IMR-90 (cell line): ENCODE measurements at regions not wholly inside any gene's neighbourhood (a gene's known extent, or its start where the extent isn't known, plus 50 kb on each side); places are given as distances from the start of the nearest gene placed in this dataset.

Source experiments
- ATAC-seq: fragments of 200-7000 bp; cut with Tn5 transposase; 2 replicates; pipeline ENCODE4 v1.9.1; 2020; ENCODE audit warnings: low read depth, mild to moderate bottlenecking, moderate library complexity
- BruUV-seq: library from RNA; stranded (reverse); fragments of 400-500 nt; replicated peaks from 2 replicates; lab custom pipeline; 2021; lab: Mats Ljungman, UMichigan
- CTCF ChIA-PET: fragments of 300-600 bp; formaldehyde crosslinking; extraction: SDS; loops from one replicate; lab custom pipeline; 2021; ENCODE audit warnings: antibody characterized with exemption; lab: Yijun Ruan, JAX
- POLR2A ChIA-PET: fragments of 300-600 bp; sonication (Branson Sonifier 250); formaldehyde crosslinking; loops from one replicate; lab custom pipeline; 2022; ENCODE audit warnings: antibody characterized with exemption; ENCODE audit not compliant: unreplicated experiment; lab: Charles Lee
- DNase-seq: peaks from one replicate; pipeline ENCODE4 v3.0.0; 2013
- H2AFZ ChIP-seq: replicated peaks from 2 replicates; pipeline ENCODE3; 2013; ENCODE audit warnings: low read length, mild to moderate bottlenecking; ENCODE audit not compliant: poor library complexity
- H2AK5ac ChIP-seq: 2 replicates; pipeline ENCODE4 v1.6.1; 2013; ENCODE audit warnings: low read depth, low read length, inconsistent platforms
- H2AK9ac ChIP-seq: replicated peaks from 2 replicates; pipeline ENCODE3; 2013; ENCODE audit warnings: mild to moderate bottlenecking, low read depth, low read length, moderate library complexity; ENCODE audit not compliant: poor library complexity
- H2BK120ac ChIP-seq: 2 replicates; pipeline ENCODE4 v1.6.1; 2013; ENCODE audit warnings: low read depth, low read length, inconsistent platforms
- H2BK15ac ChIP-seq: 3 replicates; pipeline ENCODE4 v1.6.1; 2013; ENCODE audit warnings: low read depth, low read length, inconsistent platforms
- H2BK20ac ChIP-seq: 2 replicates; pipeline ENCODE4 v1.6.1; 2013; ENCODE audit warnings: low read depth, mild to moderate bottlenecking, inconsistent platforms, low read length, moderate library complexity
- H2BK5ac ChIP-seq: 2 replicates; pipeline ENCODE4 v1.6.1; 2013; ENCODE audit warnings: mild to moderate bottlenecking, low read depth, low read length, inconsistent platforms; ENCODE audit not compliant: poor library complexity, severe bottlenecking
- H3K14ac ChIP-seq: replicated peaks from 2 replicates; pipeline ENCODE4 v1.6.1; 2013; ENCODE audit warnings: low read depth, low read length, inconsistent platforms
- H3K18ac ChIP-seq: 2 replicates; pipeline ENCODE4 v1.6.1; 2013; ENCODE audit warnings: low read depth, low read length, control low read depth
- H3K23ac ChIP-seq: 2 replicates; pipeline ENCODE4 v1.6.1; 2013; ENCODE audit warnings: low read depth, low read length, inconsistent platforms
- H3K27ac ChIP-seq: 2 replicates; pipeline ENCODE4 v1.5.1; 2013; ENCODE audit warnings: mild to moderate bottlenecking, control low read depth, low read length; ENCODE audit not compliant: insufficient read depth
- H3K27me3 ChIP-seq: 2 replicates; pipeline ENCODE4 v1.6.1; 2013; ENCODE audit warnings: low read length; ENCODE audit not compliant: control insufficient read depth, insufficient read depth
- H3K36me3 ChIP-seq: 2 replicates; pipeline ENCODE4 v1.6.1; 2013; ENCODE audit warnings: low read length, mixed read lengths; ENCODE audit not compliant: control insufficient read depth, insufficient read depth
- H3K4ac ChIP-seq: 2 replicates; pipeline ENCODE4 v1.6.1; 2013; ENCODE audit warnings: low read depth, low read length, inconsistent platforms
- H3K4me1 ChIP-seq: 2 replicates; pipeline ENCODE4 v1.6.1; 2013; ENCODE audit warnings: low read length, mixed read lengths; ENCODE audit not compliant: control insufficient read depth, insufficient read depth
- H3K4me2 ChIP-seq: 2 replicates; pipeline ENCODE4 v1.6.1; 2013; ENCODE audit warnings: low read depth, mild to moderate bottlenecking, control low read depth, low read length, moderate library complexity
- H3K4me3 ChIP-seq: 2 replicates; pipeline ENCODE4 v1.5.1; 2013; ENCODE audit warnings: low read depth, mild to moderate bottlenecking, control low read depth, low read length, moderate library complexity; ENCODE audit not compliant: insufficient read depth
- H3K56ac ChIP-seq: 2 replicates; pipeline ENCODE4 v1.6.1; 2013; ENCODE audit warnings: low read length, inconsistent platforms; ENCODE audit not compliant: insufficient read depth; ENCODE audit errors: extremely low read depth
- H3K79me1 ChIP-seq, 2 experiments: 2 replicates each; pipeline ENCODE4 v1.6.1; 2013; ENCODE audit warnings: low read length in 2 of 2, inconsistent platforms in 1 of 2, low read depth in 1 of 2
- H3K9ac ChIP-seq: 2 replicates; pipeline ENCODE4 v1.6.1; 2013; ENCODE audit warnings: low read depth, low read length, control low read depth
- H3K9me1 ChIP-seq: 2 replicates; pipeline ENCODE4 v1.6.1; 2013; ENCODE audit warnings: low read length, inconsistent platforms; ENCODE audit not compliant: insufficient read depth
- H3K9me3 ChIP-seq: 2 replicates; pipeline ENCODE4 v1.6.1; 2013; ENCODE audit warnings: low read length; ENCODE audit not compliant: control insufficient read depth, insufficient read depth
- H4K20me1 ChIP-seq: 2 replicates; pipeline ENCODE4 v1.6.1; 2013; ENCODE audit warnings: low read length, inconsistent platforms; ENCODE audit not compliant: insufficient read depth
- H4K5ac ChIP-seq: 2 replicates; pipeline ENCODE4 v1.6.1; 2013; ENCODE audit warnings: mild to moderate bottlenecking, low read depth, low read length, control low read depth
- H4K8ac ChIP-seq, 2 experiments: 2 replicates each; pipeline ENCODE4 v1.6.1; 2013; ENCODE audit warnings: low read depth in 2 of 2, low read length in 2 of 2, control low read depth in 1 of 2, inconsistent platforms in 1 of 2
- H4K91ac ChIP-seq: 2 replicates; pipeline ENCODE4 v1.6.1; 2013; ENCODE audit warnings: low read depth, low read length, inconsistent platforms; ENCODE audit not compliant: insufficient read depth
- BHLHE40 ChIP-seq: fragments of 150-350 bp; IDR thresholded peaks from 2 replicates; pipeline ENCODE4 v1.6.1; 2016; ENCODE audit warnings: mild to moderate bottlenecking, low read depth, low read length
- CEBPB ChIP-seq: IDR thresholded peaks from 2 replicates; pipeline ENCODE4 v1.6.1; 2012; ENCODE audit warnings: low read depth, low read length, improper control_type of control experiment
- CHD1 ChIP-seq: IDR thresholded peaks from 2 replicates; pipeline ENCODE4 v1.6.1; 2012; ENCODE audit warnings: low read depth, low read length, improper control_type of control experiment
- MAZ ChIP-seq: IDR thresholded peaks from 2 replicates; pipeline ENCODE4 v1.6.1; 2012; ENCODE audit warnings: low read depth, mild to moderate bottlenecking, low read length, improper control_type of control experiment, moderate library complexity, borderline replicate concordance
- NFE2L2 ChIP-seq: fragments of 150-350 bp; IDR thresholded peaks from 2 replicates; pipeline ENCODE4 v1.6.1; 2016; ENCODE audit warnings: low read depth, mild to moderate bottlenecking, low read length
- POLR2A ChIP-seq: IDR thresholded peaks from 2 replicates; pipeline ENCODE4 v1.6.1; 2012; ENCODE audit warnings: mild to moderate bottlenecking, low read depth, low read length
- RAD21 ChIP-seq: IDR thresholded peaks from 2 replicates; pipeline ENCODE4 v1.6.1; 2012; ENCODE audit warnings: low read length, improper control_type of control experiment
- RFX5 ChIP-seq: IDR thresholded peaks from 2 replicates; pipeline ENCODE4 v1.8.0; 2012; ENCODE audit warnings: low read depth, mild to moderate bottlenecking, low read length, moderate library complexity
- WGBS, 2 experiments: methylation state at CpG; one replicate each; pipeline versions ENCODE4 v1.1.5 to v1.1.7; 2013; ENCODE audit warnings: missing lambda C conversion rate in 2 of 2; ENCODE audit not compliant: insufficient read length in 1 of 2; ENCODE audit errors: extremely low coverage in 2 of 2; 5-methylcytosine and 5-hydroxymethylcytosine counted together
- dilution Hi-C: fragments of 300-500 bp; cut with HindIII; formaldehyde crosslinking; loops from one replicate; pipeline ENCODE4 v1.14.3; 2018; ENCODE audit warnings: low sequenced_read_pairs; ENCODE audit not compliant: unreplicated experiment
- in situ Hi-C: fragments of 300-500 bp; cut with MboI; formaldehyde crosslinking; loops from 3 replicates; pipeline ENCODE4 v1.14.3; 2019; ENCODE audit warnings: low sequenced_read_pairs, inconsistent platforms, mixed read lengths
- intact Hi-C: fragments of 100-400 bp; cut with micrococcal nuclease; formaldehyde crosslinking; loops from 2 replicates; pipeline ENCODE4 v1.10.0; 2022
- TF ChIP-seq, protein P1 (sequence below): fragments of 150-350 bp; IDR thresholded peaks from 2 replicates; pipeline ENCODE4 v1.6.1; 2017; ENCODE audit warnings: mild to moderate bottlenecking, antibody characterized with exemption, low read length, low read depth

- dilution Hi-C loops: no loop called here
- no peak overlapping the region for H2BK20ac ChIP-seq
These were observed 99.1 kb upstream of the SMARCA2 start for GRCh38 chr9:1916095-1916494.

More at GRCh38 chr9:1916095-1916494, 99.1 kb upstream of the SMARCA2 start:
- intact Hi-C loops: no loop called here
- no peak overlapping the region for H3K9ac ChIP-seq
- H3K18ac ChIP-seq: no peak overlapping the region
- ChIA-PET POLR2A (no interaction called here), CTCF (no interaction called here)
- no peak overlapping the region for H3K27ac ChIP-seq
- peak overlapping the region; percentile 31; the same call in 1 of the 2 replicates for H3K4me2 ChIP-seq
- no peaks in the 10 kb centered on the region for H3K9me3 ChIP-seq
- H4K8ac ChIP-seq: no peak overlapping the region
- in situ Hi-C loops: no loop called here
- H2AK5ac ChIP-seq: no peak overlapping the region
- no peak for ATAC-seq
- no peak for TF ChIP-seq POLR2A
- TF ChIP-seq, protein P1, sequence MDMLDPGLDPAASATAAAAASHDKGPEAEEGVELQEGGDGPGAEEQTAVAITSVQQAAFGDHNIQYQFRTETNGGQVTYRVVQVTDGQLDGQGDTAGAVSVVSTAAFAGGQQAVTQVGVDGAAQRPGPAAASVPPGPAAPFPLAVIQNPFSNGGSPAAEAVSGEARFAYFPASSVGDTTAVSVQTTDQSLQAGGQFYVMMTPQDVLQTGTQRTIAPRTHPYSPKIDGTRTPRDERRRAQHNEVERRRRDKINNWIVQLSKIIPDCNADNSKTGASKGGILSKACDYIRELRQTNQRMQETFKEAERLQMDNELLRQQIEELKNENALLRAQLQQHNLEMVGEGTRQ: no peak
- no peak for TF ChIP-seq NFE2L2
- no peak for TF ChIP-seq RAD21
- TF ChIP-seq RFX5: no peak
- no peak for TF ChIP-seq CEBPB
- TF ChIP-seq BHLHE40: no peak
- TF ChIP-seq CHD1: no peak
- no peak for TF ChIP-seq MAZ
- H3K4me3 ChIP-seq: peak overlapping the region; percentile 25; the same call in 1 of the 2 replicates
- H3K27me3 ChIP-seq: no peaks in the 10 kb centered on the region
- no peaks in the 10 kb centered on the region for H3K9me1 ChIP-seq
- H2BK120ac ChIP-seq: no peak overlapping the region
- no peaks in the 10 kb centered on the region for H3K36me3 ChIP-seq
- no peak overlapping the region for H3K4ac ChIP-seq
- H3K56ac ChIP-seq: no peak overlapping the region
- H2AFZ ChIP-seq: no peak overlapping the region
- H2BK5ac ChIP-seq: no peak overlapping the region
- no peak overlapping the region for H3K14ac ChIP-seq
- H4K5ac ChIP-seq: no peak overlapping the region
- no peaks in the 10 kb centered on the region for H3K4me1 ChIP-seq
- no peak overlapping the region for H3K23ac ChIP-seq
- no peak for DNase-seq
- no TSS peak for BruUV-seq
- WGBS, 2 experiments: no CpG with 5 or more reads among the region's 6 CpGs
- H3K79me1 ChIP-seq: no peaks in the 10 kb centered on the region
- H4K20me1 ChIP-seq: no peaks in the 10 kb centered on the region
- no peak overlapping the region for H2BK15ac ChIP-seq
- no peak overlapping the region for H4K91ac ChIP-seq
- H2AK9ac ChIP-seq: no peak overlapping the region
